NCI-H2196 (cell line): ENCODE measurements at regions not wholly inside any gene's neighbourhood (a gene's known extent, or its start where the extent isn't known, plus 50 kb on each side); places are given as distances from the start of the nearest gene placed in this dataset.

ENCODE experiments used
- DNase-seq: peaks from one replicate; lab custom pipeline; 2025; ENCODE audit not compliant: unreplicated experiment; lab: John Stamatoyannopoulos, UW

DNA sequence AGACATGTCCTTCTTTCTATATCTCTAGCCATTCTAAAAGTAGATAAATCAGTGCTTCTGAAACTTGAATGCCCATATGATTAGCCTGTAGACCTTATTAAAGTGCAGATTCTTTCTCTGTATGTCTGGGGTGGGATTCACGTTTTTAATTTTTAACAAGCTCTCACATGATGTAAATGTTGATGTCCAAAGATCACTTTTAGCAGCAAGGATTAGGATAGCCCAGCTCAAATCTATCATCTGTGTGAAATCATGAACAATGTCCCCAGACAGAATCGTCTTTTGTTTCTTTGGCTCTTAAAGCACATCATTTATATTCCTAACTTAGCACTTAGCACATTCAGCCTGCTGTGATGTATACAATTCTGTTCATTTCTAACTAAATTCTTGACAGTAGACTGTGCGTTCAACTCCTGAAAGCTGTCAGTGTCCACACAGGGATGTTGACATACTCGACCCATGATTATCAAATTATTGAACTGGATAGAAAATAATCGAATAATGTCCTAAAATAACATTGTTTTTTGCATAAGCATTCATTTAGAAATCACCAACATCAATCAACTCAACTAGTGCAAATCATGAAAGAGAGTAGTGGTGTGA is 102.1 kb upstream of the MLIP start:
- DNase-seq = no peak

GRCh38 chr6:54010340-54011276 is 100.6 kb upstream of the MLIP start:
- DNase-seq = no peak

GRCh38 chr6:54011277-54011648 is 100.0 kb upstream of the MLIP start:
- DNase-seq = no peak

GRCh38 chr6:54013966-54014365 is 97.3 kb upstream of the MLIP start:
- no peak for DNase-seq

DNA sequence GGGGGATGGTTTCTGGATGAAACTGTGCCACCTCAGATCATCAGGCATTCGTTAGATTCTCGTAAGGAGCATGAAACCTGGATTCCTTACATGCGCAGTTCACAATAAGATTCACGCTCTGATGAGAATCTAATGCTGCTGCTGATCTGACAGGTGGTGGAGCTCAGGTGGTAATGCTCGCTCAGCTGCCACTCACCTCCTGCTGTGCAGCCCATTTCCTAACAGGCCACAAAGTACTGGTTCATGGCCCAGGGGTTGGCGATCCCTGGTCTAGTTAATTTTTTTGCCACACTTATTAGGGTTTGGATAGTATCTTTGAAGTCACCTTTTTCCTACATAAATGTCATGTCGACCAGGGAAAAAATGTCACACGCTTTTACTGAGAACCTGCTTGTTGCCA is 96.8 kb upstream of the MLIP start:
- DNase-seq = no peak

DNA sequence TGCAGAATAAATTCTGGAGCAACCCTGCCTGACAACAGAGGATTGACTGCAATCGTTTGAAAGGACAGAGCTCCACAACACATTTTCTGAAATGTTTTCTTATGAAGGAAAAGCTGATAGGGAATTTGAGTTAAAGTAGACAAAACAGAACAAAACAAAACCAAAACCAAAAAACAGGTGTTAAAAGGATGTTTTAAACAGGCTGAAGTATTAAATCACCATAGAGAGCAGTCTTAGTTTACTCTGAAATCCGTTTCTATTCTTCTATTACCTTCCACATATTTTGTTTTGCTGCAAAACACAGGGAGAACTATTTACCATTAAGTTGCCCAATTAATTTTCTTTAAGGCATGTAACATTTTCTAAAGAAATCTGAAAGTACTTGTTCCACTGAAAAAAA is 93.4 kb upstream of the MLIP start:
- no peak for DNase-seq

GRCh38 chr6:54018722-54019121 is 92.5 kb upstream of the MLIP start:
- no peak for DNase-seq

GRCh38 chr6:54019860-54020259 is 91.4 kb upstream of the MLIP start:
- DNase-seq = no peak

DNA sequence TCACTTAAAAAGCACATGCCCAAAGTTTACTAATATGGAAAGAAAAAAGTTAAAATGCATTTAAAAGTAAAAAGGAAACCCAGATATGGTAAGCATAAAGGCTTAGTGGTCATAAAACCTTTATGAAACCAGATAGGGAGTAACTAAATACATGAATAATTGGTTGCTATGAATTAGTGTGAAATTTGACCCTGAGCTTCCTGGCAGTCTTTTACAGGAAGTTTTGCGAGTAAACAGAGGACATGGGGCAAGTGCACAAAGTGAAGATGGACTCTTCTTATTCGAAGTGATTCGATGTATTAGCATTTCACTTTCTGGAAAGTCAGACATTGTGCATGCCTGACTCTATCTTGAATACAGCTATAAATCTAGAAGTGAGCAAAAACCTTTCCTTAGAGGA is 90.9 kb upstream of the MLIP start:
- DNase-seq = no peak

DNA sequence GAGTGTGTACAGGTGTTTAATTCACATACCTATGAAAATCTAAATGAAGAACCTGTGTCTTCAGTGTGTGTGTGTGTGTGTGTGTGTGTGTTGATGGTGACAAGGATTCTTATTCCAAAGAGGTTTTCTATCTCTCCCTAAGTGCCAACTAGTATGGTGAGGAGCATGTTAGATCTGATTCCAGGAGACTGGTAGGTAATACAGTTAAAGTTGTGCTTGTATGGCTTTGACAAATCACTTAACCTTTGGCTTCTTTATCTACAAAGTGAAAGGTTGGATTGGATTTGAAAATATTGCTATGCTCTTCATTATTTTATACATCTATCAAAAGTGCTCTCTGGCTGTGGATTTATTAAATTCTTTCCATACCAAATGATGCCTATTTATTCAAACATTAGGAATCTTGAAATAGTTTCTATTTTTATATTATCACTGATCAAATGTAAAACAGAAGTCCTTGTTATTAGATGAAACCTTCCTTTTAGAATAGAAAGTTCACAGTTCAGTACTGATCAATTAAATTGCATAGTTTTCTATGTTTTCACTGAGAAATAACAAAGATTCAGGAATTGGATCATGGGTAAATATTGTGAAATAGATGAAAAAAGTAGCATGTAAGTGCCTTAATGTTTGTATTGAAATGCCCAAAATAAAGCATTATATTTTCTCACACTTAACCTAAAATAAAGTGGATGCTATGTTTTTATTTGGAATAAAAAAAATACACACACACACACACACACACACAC is 84.4 kb upstream of the MLIP start:
- DNase-seq = no peak

GRCh38 chr6:54028170-54028569 is 83.1 kb upstream of the MLIP start:
- DNase-seq = no peak

DNA sequence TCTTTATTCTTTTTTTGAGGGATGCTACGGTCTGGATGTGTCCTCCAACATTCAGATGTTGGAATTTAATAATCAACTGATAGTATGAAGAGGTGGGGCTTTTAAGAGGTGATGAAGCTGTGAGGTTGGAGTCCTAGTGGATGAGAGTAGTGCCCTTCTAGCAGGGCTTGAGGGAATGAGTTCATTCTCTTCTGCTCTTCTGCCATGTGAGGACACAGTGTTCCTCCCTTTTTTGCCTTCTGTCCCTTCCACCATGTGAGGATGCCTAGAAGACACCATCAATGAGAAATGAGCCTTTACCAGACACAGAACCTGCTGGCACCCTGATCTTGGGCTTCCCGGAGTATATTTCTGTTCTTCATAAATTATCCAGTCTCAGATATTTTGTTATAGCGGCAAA is 82.1 kb upstream of the MLIP start:
- DNase-seq = no peak

- no peak for DNase-seq
Measured at GRCh38 chr6:54031169-54031568, 80.1 kb upstream of the MLIP start.

DNA sequence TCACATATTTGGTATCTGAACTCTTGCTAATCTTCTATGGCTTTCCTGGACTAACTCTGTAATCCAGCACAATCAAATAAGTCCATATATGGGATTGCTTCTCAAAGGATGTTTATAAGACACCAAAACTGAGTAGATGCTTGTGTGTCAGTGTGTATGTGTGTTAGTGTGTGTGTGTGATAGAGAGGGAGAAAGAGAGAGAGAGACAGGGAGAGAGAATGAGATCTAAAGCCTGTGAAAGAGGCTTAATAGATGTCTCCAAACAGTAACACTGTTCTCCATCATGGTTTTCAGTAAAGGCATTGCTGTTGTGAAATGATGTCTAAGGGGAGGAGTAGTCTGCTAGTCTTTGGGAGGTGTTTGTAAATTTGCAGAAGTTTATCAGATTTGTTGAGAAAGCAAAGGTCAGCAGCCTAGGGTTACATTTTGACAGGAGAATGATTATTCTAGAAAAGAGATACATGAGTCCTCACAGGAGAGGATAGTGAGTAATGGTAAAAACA is 73.9 kb upstream of the MLIP start:
- DNase-seq = no peak

GRCh38 chr6:54040545-54040944 is 70.7 kb upstream of the MLIP start:
- no peak for DNase-seq

DNA sequence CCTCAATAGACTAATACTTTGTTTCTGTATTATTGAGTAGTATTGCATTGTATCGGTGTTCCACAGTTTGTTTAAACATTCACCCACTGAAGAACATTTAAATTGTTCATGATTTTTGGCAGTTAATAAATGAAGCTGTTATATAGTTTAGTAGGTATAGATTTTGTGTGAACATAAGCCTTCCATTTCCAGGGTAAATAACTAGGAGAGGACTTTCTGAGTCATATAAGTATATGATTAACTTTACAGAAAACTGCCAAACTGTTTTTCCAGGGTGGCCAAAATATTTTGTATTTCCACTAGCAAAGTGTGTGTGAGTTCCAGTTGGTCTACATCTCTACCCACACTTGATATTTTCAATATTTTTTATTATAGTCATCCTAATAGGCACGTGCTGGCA is 70.0 kb upstream of the MLIP start:
- DNase-seq = no peak

DNA sequence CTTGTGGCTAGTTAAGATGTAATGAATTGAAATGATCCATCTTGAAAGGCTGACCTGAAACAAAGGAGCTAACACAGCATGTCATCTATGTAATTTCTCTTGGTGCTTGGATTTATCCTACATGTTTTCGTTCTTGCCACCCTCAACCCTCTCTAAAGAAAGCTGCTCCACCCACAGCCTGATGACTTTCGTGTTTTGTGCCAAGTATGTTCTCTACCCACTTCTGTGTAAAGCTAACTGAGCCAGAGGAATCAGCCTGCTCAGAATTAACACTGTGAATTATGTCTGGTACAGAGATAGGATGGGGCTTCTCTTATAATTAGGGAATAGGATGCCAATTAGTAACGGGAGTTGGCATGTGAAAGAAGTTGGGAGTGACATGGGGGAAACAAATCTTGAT is 67.9 kb upstream of the MLIP start:
- no peak for DNase-seq

DNA sequence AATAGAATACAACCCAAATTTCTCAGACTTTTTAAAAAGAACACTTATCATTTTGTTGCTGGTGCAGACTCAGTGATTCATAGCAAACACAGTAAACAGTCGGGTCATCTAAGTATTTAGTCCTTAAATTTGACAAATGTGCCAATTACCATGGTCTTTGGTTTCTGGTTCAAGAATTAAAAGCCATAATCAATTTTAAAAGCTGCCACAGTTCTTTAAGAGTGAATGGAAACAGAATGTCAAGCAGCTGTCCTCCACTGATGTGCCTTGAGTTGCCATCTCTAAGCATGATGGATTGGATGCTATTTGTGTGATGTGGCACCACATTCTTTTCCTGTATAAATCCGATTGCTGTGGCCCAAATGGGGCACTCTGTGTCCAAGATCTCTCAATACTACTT is 67.2 kb upstream of the MLIP start:
- no peak for DNase-seq

DNA sequence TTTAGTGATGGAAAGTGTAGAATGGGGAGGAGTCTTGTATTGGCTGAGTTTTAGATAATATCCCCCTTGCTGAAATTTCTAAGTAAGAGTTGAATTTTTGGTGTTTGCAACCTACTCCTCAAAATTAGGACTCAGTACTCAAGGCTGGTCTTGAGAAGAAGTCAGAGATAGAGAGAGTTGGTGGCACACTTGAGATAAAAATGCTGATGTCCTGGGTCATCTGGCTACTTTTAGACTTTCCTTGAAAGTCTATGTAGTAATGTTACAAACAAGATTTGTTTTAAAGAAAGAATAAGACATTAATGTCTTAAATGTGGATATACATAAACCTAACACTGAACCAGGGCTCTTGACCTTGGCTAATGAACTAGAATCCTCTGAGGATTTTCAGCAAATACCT is 62.5 kb upstream of the MLIP start:
- DNase-seq = no peak

DNA sequence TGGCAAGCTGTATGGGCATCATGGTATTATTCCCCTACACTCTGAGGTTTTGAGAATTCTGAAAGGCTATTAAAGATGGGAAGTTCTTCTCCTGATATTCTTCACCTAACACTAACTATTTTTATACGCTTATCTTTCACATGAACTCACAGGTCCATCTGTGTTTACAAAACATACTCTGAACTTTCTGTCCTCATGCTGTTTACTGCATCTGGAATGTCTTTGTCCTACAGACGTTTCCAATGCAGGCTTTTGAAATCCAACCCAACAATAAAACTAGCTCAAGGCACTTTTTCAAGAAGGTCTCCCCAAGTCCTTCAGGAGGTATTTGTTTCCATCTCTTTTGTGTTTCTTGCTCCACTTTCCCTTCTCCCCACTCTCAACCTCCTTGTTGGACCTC is 60.5 kb upstream of the MLIP start:
- DNase-seq = no peak

DNA sequence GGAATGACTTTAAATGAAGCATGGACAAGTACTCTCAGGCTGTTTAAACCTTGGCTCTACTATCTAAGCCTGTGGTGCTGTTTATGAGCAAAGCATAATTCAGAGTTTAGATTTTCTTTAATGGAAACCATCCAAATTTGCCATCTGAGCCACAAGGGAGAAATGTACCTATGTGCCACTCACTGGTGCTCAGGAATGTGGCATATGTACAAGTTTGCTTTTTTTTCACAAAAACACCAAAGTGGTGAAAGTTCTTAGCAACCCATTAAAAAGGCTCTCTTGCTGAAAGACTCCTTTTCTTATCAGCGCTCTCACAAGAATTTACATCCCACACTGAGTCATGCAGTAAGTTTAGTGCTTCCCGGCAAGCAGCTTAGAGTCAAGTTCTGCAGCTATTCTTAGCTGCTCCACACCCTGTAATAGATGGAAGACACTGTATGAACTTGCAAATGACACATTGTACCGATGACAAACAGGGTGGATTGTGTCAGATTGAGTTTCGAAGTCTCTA is 57.3 kb upstream of the MLIP start:
- DNase-seq = no peak

- no peak for DNase-seq
Measured at GRCh38 chr6:54056105-54056504, 55.1 kb upstream of the MLIP start.
